SK-N-SH treated with all-trans-retinoic acid at 6 μM for 48 hours (cell line): ENCODE measurements at regions not wholly inside any gene's neighbourhood (a gene's known extent, or its start where the extent isn't known, plus 50 kb on each side); places are given as distances from the start of the nearest gene placed in this dataset.

Experiments used
- ATAC-seq: fragments of 200-7000 bp; cut with Tn5 transposase; 3 replicates; pipeline ENCODE4 v1.9.1; 2020; ENCODE audit warnings: mild to moderate bottlenecking, moderate library complexity
- ARNTL ChIP-seq: fragments of 450-650 bp; formaldehyde crosslinking; IDR thresholded peaks from 2 replicates; pipeline ENCODE4 v1.5.0; 2020; ENCODE audit warnings: low read depth, mild to moderate bottlenecking, moderate library complexity, borderline replicate concordance
- BACH2 ChIP-seq: fragments of 250-450 bp; sonication (Bioruptor Pico); IDR thresholded peaks from 2 replicates; pipeline ENCODE4 v1.9.0; 2021; ENCODE audit warnings: mild to moderate bottlenecking, borderline replicate concordance
- CREB5 ChIP-seq: fragments of 250-450 bp; sonication (Bioruptor Pico); IDR thresholded peaks from 2 replicates; pipeline ENCODE4 v1.5.1; 2020; ENCODE audit warnings: low read depth, mild to moderate bottlenecking, moderate library complexity
- CSDC2 ChIP-seq: fragments of 250-450 bp; sonication (Bioruptor Pico); IDR thresholded peaks from 2 replicates; pipeline ENCODE4 v1.5.0; 2020; ENCODE audit warnings: mild to moderate bottlenecking, moderate library complexity
- CSRNP3 ChIP-seq: fragments of 250-450 bp; sonication (Bioruptor Pico); IDR thresholded peaks from 2 replicates; pipeline ENCODE4 v1.5.1; 2021; ENCODE audit warnings: mild to moderate bottlenecking, moderate library complexity
- ESRRG ChIP-seq: fragments of 250-450 bp; sonication (Bioruptor Pico); IDR thresholded peaks from 2 replicates; pipeline ENCODE4 v1.6.1; 2021; ENCODE audit warnings: mild to moderate bottlenecking
- GLIS3 ChIP-seq: fragments of 250-450 bp; sonication (Bioruptor Pico); IDR thresholded peaks from 2 replicates; pipeline ENCODE4 v1.5.0; 2020; ENCODE audit warnings: mild to moderate bottlenecking, moderate library complexity
- ISL1 ChIP-seq: fragments of 250-450 bp; sonication (Bioruptor Pico); IDR thresholded peaks from 2 replicates; pipeline ENCODE4 v2.1.2; 2022; ENCODE audit warnings: mild to moderate bottlenecking, moderate library complexity
- OSR1 ChIP-seq: fragments of 250-450 bp; sonication (Bioruptor Pico); IDR thresholded peaks from 2 replicates; pipeline ENCODE4 v1.8.0; 2022; ENCODE audit warnings: moderate library complexity, mild to moderate bottlenecking, inconsistent platforms
- POU6F1 ChIP-seq: fragments of 250-450 bp; sonication (Bioruptor Pico); IDR thresholded peaks from 2 replicates; pipeline ENCODE4 v1.8.0; 2021; ENCODE audit warnings: low read depth, mild to moderate bottlenecking, moderate library complexity, borderline replicate concordance
- RARB ChIP-seq: fragments of 250-450 bp; sonication (Bioruptor Pico); IDR thresholded peaks from 2 replicates; pipeline ENCODE4 v1.8.0; 2021; ENCODE audit warnings: mild to moderate bottlenecking, moderate library complexity
- SNAI2 ChIP-seq: fragments of 250-450 bp; sonication (Bioruptor Pico); IDR thresholded peaks from 2 replicates; pipeline ENCODE4 v1.5.0; 2020; ENCODE audit warnings: mild to moderate bottlenecking, moderate library complexity
- TCF4 ChIP-seq: fragments of 250-450 bp; sonication (Bioruptor Pico); IDR thresholded peaks from 2 replicates; pipeline ENCODE4 v1.8.0; 2021; ENCODE audit warnings: mild to moderate bottlenecking, moderate library complexity, borderline replicate concordance
- TOX ChIP-seq: fragments of 250-450 bp; sonication (Bioruptor Pico); IDR thresholded peaks from 2 replicates; pipeline ENCODE4 v1.8.0; 2021; ENCODE audit warnings: mild to moderate bottlenecking, moderate library complexity, borderline replicate concordance
- TSHZ2 ChIP-seq: fragments of 250-450 bp; sonication (Bioruptor Pico); IDR thresholded peaks from 2 replicates; pipeline ENCODE4 v1.5.0; 2020; ENCODE audit warnings: mild to moderate bottlenecking, moderate library complexity
- ZFP3 ChIP-seq: fragments of 250-450 bp; sonication (Bioruptor Pico); IDR thresholded peaks from 2 replicates; pipeline ENCODE4 v1.5.0; 2020; ENCODE audit warnings: mild to moderate bottlenecking, moderate library complexity
- ZNF565 ChIP-seq: fragments of 450-650 bp; formaldehyde crosslinking; conservative IDR thresholded peaks from 2 replicates; pipeline ENCODE4 v1.5.0; 2020; ENCODE audit warnings: low read depth, mild to moderate bottlenecking, moderate library complexity
- ZNF8 ChIP-seq: fragments of 450-650 bp; formaldehyde crosslinking; IDR thresholded peaks from 2 replicates; pipeline ENCODE4 v1.5.0; 2020; ENCODE audit warnings: mild to moderate bottlenecking, moderate library complexity

- no peak for TF ChIP-seq POU6F1
Measured at GRCh38 chr3:41115069-41115468, 84.2 kb upstream of the CTNNB1 start (continued).

GRCh38 chr3:41116851-41117250, 82.5 kb upstream of the CTNNB1 start:
- TF ChIP-seq ZFP3 (CRISPR knock-in tag) (no peak), POU6F1 (no peak), CSDC2 (CRISPR knock-in tag) (no peak), ARNTL (CRISPR knock-in tag) (no peak), CSRNP3 (CRISPR knock-in tag) (no peak), OSR1 (CRISPR knock-in tag) (no peak), TOX (CRISPR knock-in tag) (no peak), SNAI2 (CRISPR knock-in tag) (no peak), TCF4 (CRISPR knock-in tag) (no peak), RARB (CRISPR knock-in tag) (no peak), ZNF8 (CRISPR knock-in tag) (no peak), TSHZ2 (CRISPR knock-in tag) (no peak), GLIS3 (CRISPR knock-in tag) (no peak), ESRRG (CRISPR knock-in tag) (no peak), BACH2 (CRISPR knock-in tag) (no peak), CREB5 (CRISPR knock-in tag) (no peak), ISL1 (CRISPR knock-in tag) (no peak), ZNF565 (CRISPR knock-in tag) (no peak)
- no peak for ATAC-seq

- TF ChIP-seq POU6F1, result no peak
Measured at GRCh38 chr3:41117398-41117870, 81.9 kb upstream of the CTNNB1 start.

More at GRCh38 chr3:41117398-41117870, 81.9 kb upstream of the CTNNB1 start:
- ATAC-seq, result no peak
